GM12878 (cell line): ENCODE measurements at regions not wholly inside any gene's neighbourhood (a gene's known extent, or its start where the extent isn't known, plus 50 kb on each side); places are given as distances from the start of the nearest gene placed in this dataset.

ENCODE experiments used
- ATAC-seq: fragments of 200-7000 bp; cut with Tn5 transposase; 3 replicates; pipeline ENCODE4 v1.9.1; 2020; ENCODE audit warnings: mild to moderate bottlenecking, moderate library complexity
- BruUV-seq: library from RNA; stranded (reverse); fragments of 400-500 nt; replicated peaks from 2 replicates; lab custom pipeline; 2021; lab: Mats Ljungman, UMichigan
- CTCF ChIA-PET: fragments of 300-600 bp; sonication (Branson Sonifier 250); formaldehyde crosslinking; extraction: SDS; loops from one replicate; lab custom pipeline; 2021; ENCODE audit warnings: inconsistent platforms; lab: Yijun Ruan, JAX
- POLR2A ChIA-PET: fragments of 350-600 bp; formaldehyde crosslinking; extraction: SDS; loops from one replicate; lab custom pipeline; 2021; ENCODE audit warnings: inconsistent platforms; lab: Charles Lee
- RAD21 ChIA-PET: fragments of 300-600 bp; sonication (Branson Sonifier 250); formaldehyde crosslinking; loops from one replicate; lab custom pipeline; 2023; ENCODE audit warnings: antibody characterized with exemption; ENCODE audit not compliant: unreplicated experiment; lab: Charles Lee
- SMC1A ChIA-PET: fragments of 300-600 bp; sonication (Branson Sonifier 250); formaldehyde crosslinking; loops from one replicate; lab custom pipeline; 2023; ENCODE audit not compliant: unreplicated experiment, uncharacterized antibody; lab: Charles Lee
- DNase-seq: peaks from one replicate; pipeline ENCODE4 v3.0.0-alpha.2; 2011; ENCODE audit warnings: low read depth, low spot score
- FAIRE-seq: peaks from 3 replicates; lab custom pipeline; 2011; peaks lifted over from hg19 to GRCh38; lab: Jason Lieb, UNC
- H2AFZ ChIP-seq: 2 replicates; pipeline ENCODE4 v1.6.0; 2011; ENCODE audit warnings: low read depth, low read length, control low read depth; ENCODE audit not compliant: control insufficient read depth
- H3K27ac ChIP-seq: 2 replicates; pipeline ENCODE4 v1.5.1; 2011; ENCODE audit warnings: control low read depth; ENCODE audit not compliant: control insufficient read depth, insufficient read depth
- H3K27me3 ChIP-seq, 2 experiments: replicated peaks in 1 of 2; 2 replicates each; pipeline versions ENCODE4 v1.6.0 to v1.6.1; 2011; ENCODE audit warnings: low read length in 1 of 2; ENCODE audit not compliant: control insufficient read depth in 2 of 2, insufficient read depth in 2 of 2
- H3K36me3 ChIP-seq, 2 experiments: 2 replicates each; pipeline ENCODE4 v1.5.1; 2011; ENCODE audit warnings: low read length in 1 of 2; ENCODE audit not compliant: control insufficient read depth in 2 of 2, insufficient read depth in 2 of 2
- H3K4me1 ChIP-seq: 2 replicates; pipeline ENCODE4 v1.6.1; 2011; ENCODE audit warnings: mild to moderate bottlenecking, low read length, moderate library complexity, mixed read lengths; ENCODE audit not compliant: control insufficient read depth, insufficient read depth
- H3K4me2 ChIP-seq: 2 replicates; pipeline ENCODE4 v1.6.0; 2011; ENCODE audit warnings: control low read depth; ENCODE audit not compliant: control insufficient read depth, insufficient read depth
- H3K4me3 ChIP-seq: fragments of 200-600 bp; sonication (generic); 2 replicates; pipeline ENCODE4 v1.5.1; 2016
- H3K79me2 ChIP-seq: 2 replicates; pipeline ENCODE4 v1.6.0; 2011; ENCODE audit warnings: low read length; ENCODE audit not compliant: control insufficient read depth, insufficient read depth
- H3K9ac ChIP-seq: 2 replicates; pipeline ENCODE4 v1.8.0; 2011; ENCODE audit warnings: low read length, control low read depth, mixed read lengths; ENCODE audit not compliant: control insufficient read depth, insufficient read depth
- H3K9me3 ChIP-seq: replicated peaks from 3 replicates; pipeline ENCODE4 v1.5.1; 2011; ENCODE audit warnings: mild to moderate bottlenecking, low read length; ENCODE audit not compliant: control insufficient read depth, insufficient read depth
- H4K20me1 ChIP-seq: 2 replicates; pipeline ENCODE4 v1.6.0; 2011; ENCODE audit not compliant: control insufficient read depth, insufficient read depth
- BCL11A ChIP-seq: IDR thresholded peaks from 2 replicates; pipeline ENCODE4 v1.6.1; 2011; ENCODE audit warnings: low read depth, low read length
- BMI1 ChIP-seq: fragments of 450-650 bp; IDR thresholded peaks from 2 replicates; pipeline ENCODE4 v1.6.1; 2016; ENCODE audit warnings: mild to moderate bottlenecking, moderate library complexity, borderline replicate concordance
- CBFB ChIP-seq: IDR thresholded peaks from 2 replicates; pipeline ENCODE4 v1.6.1; 2016; ENCODE audit warnings: antibody characterized with exemption, low read depth
- CUX1 ChIP-seq: IDR thresholded peaks from 2 replicates; pipeline ENCODE4 v1.6.1; 2012; ENCODE audit warnings: improper control_type of control experiment, low read depth, low read length; ENCODE audit not compliant: insufficient replicate concordance
- ESRRA ChIP-seq: IDR thresholded peaks from 2 replicates; pipeline ENCODE4 v1.6.1; 2012; ENCODE audit warnings: mild to moderate bottlenecking, low read length, improper control_type of control experiment
- ETV6 ChIP-seq, 2 experiments: fragments of 450-650 bp in 1 of 2; IDR thresholded peaks in 1 of 2; conservative IDR thresholded peaks in 1 of 2; 2 replicates each; pipeline ENCODE4 v1.6.1; 2014; ENCODE audit warnings: antibody characterized with exemption in 1 of 2, borderline replicate concordance in 1 of 2, low read depth in 1 of 2, mild to moderate bottlenecking in 1 of 2, moderate library complexity in 1 of 2
- PAX5 ChIP-seq: IDR thresholded peaks from 2 replicates; pipeline ENCODE4 v1.6.1; 2011; ENCODE audit warnings: low read depth, low read length, borderline replicate concordance
- PRDM15 ChIP-seq: fragments of 450-650 bp; formaldehyde crosslinking; IDR thresholded peaks from 2 replicates; pipeline ENCODE4 v1.4.0; 2020; ENCODE audit warnings: mild to moderate bottlenecking, moderate library complexity
- RAD21 ChIP-seq: IDR thresholded peaks from 2 replicates; pipeline ENCODE4 v1.6.1; 2011; ENCODE audit warnings: mild to moderate bottlenecking, low read depth, low read length, moderate library complexity; ENCODE audit not compliant: insufficient read depth
- RCOR1 ChIP-seq: conservative IDR thresholded peaks from 2 replicates; pipeline ENCODE4 v1.6.1; 2012; ENCODE audit warnings: low read depth, low read length, improper control_type of control experiment
- SIN3A ChIP-seq: IDR thresholded peaks from 2 replicates; pipeline ENCODE4 v1.6.1; 2012; ENCODE audit warnings: low read depth, low read length, improper control_type of control experiment
- TBL1XR1 ChIP-seq: IDR thresholded peaks from 2 replicates; pipeline ENCODE4 v1.6.1; 2012; ENCODE audit warnings: low read depth, low read length, improper control_type of control experiment
- WGBS: methylation state at CpG from one replicate; pipeline ENCODE4 v1.1.6; 2016; ENCODE audit warnings: low lambda C conversion rate; ENCODE audit not compliant: insufficient replicate concordance, insufficient coverage; ENCODE audit errors: missing lambda C conversion rate; 5-methylcytosine and 5-hydroxymethylcytosine counted together
- in situ Hi-C: fragments of 300-500 bp; cut with MboI; formaldehyde crosslinking; loops from 9 replicates; pipeline ENCODE4 v1.14.3; 2018; ENCODE audit warnings: mixed read lengths
- intact Hi-C: fragments of 100-400 bp; cut with micrococcal nuclease; formaldehyde crosslinking; loops from one replicate; pipeline ENCODE4 v1.14.2; 2022; ENCODE audit not compliant: unreplicated experiment

GRCh38 chr6:23842760-23843159 is 283.3 kb upstream of the NRSN1 start (continued):
- no peak for TF ChIP-seq PRDM15 (CRISPR knock-in tag)
- TF ChIP-seq, all 136 proteins: peak for 0

- RAD21 ChIA-PET = no interaction called here
- H3K36me3 ChIP-seq = no peaks in the 10 kb centered on the region
- H3K4me3 ChIP-seq = no peak overlapping the region
- in situ Hi-C loops = no loop called here
- CTCF ChIA-PET = no interaction called here
- no peaks in the 10 kb centered on the region for H3K4me1 ChIP-seq
- no peak overlapping the region for H3K27ac ChIP-seq
- intact Hi-C loops = no loop called here
- no peaks in the 10 kb centered on the region for H3K79me2 ChIP-seq
- WGBS = 0% methylated on average over 1 of the region's 1 CpG
- H3K9ac ChIP-seq = no peak overlapping the region
- POLR2A ChIA-PET = no interaction called here
- no peak for DNase-seq
- no peaks in the 10 kb centered on the region for H3K9me3 ChIP-seq
- H3K4me2 ChIP-seq = no peak overlapping the region
- ATAC-seq = no peak
- no peaks in the 10 kb centered on the region for H3K27me3 ChIP-seq
- no TSS peak for BruUV-seq
- H2AFZ ChIP-seq = no peak overlapping the region
- no peak for FAIRE-seq
- SMC1A ChIA-PET = no interaction called here
- H4K20me1 ChIP-seq = no peaks in the 10 kb centered on the region
- TF ChIP-seq CUX1 (no peak), ESRRA (no peak), BCL11A (no peak), SIN3A (no peak), RAD21 (no peak), RCOR1 (no peak), ETV6 (conservative IDR thresholded peaks at IDR 0.05 in 1 of 2, IDR thresholded peaks at IDR 0.05 in 1 of 2; ENCODE audit: borderline replicate concordance in 1 of 2, low read depth in 1 of 2) (no peak), PAX5 (no peak), BMI1 (no peak), CBFB (no peak), TBL1XR1 (no peak)
Observed at GRCh38 chr6:23851522-23851921, 274.5 kb upstream of the NRSN1 start.
